CD14-positive monocyte (primary cell): ENCODE measurements at regions not wholly inside any gene's neighbourhood (a gene's known extent, or its start where the extent isn't known, plus 50 kb on each side); places are given as distances from the start of the nearest gene placed in this dataset.

Source experiments
- DNase-seq, 3 donors: peaks; one replicate each; pipeline ENCODE4 v3.0.0-alpha.2; 2011 to 2022
- H2AFZ ChIP-seq: 2 replicates; pipeline ENCODE4 v1.6.0; 2012; ENCODE audit warnings: mild to moderate bottlenecking, low read depth, low read length, inconsistent platforms; ENCODE audit not compliant: insufficient read depth, poor library complexity, severe bottlenecking
- H3K27ac ChIP-seq, 2 donors: 1 replicate in 1 of 2; 2 replicates in 1 of 2; pipeline ENCODE4 v1.5.1; 2012 to 2013; ENCODE audit warnings: low read length in 2 of 2, control low read depth in 1 of 2, inconsistent platforms in 1 of 2, low read depth in 1 of 2, mild to moderate bottlenecking in 1 of 2
- H3K27me3 ChIP-seq, 2 donors: one replicate each; pipeline versions ENCODE4 v1.6.0 to v1.6.1; 2011 to 2013; ENCODE audit warnings: low read length in 2 of 2; ENCODE audit not compliant: control insufficient read depth in 2 of 2, insufficient read depth in 2 of 2
- H3K36me3 ChIP-seq, 2 donors: replicated peaks in 1 of 2; 1 replicate in 1 of 2; 2 replicates in 1 of 2; pipeline versions ENCODE4 v1.5.1 to v1.6.1; 2012 to 2013; ENCODE audit warnings: low read length in 2 of 2, control low read depth in 1 of 2, inconsistent platforms in 1 of 2, mild to moderate bottlenecking in 1 of 2; ENCODE audit not compliant: insufficient read depth in 2 of 2, control insufficient read depth in 1 of 2
- H3K4me1 ChIP-seq, 2 donors: 1 replicate in 1 of 2; 2 replicates in 1 of 2; pipeline versions ENCODE4 v1.5.1 to v1.6.1; 2012 to 2013; ENCODE audit warnings: low read length in 2 of 2, control low read depth in 1 of 2, inconsistent platforms in 1 of 2, mild to moderate bottlenecking in 1 of 2, moderate library complexity in 1 of 2; ENCODE audit not compliant: insufficient read depth in 2 of 2, control insufficient read depth in 1 of 2
- H3K4me2 ChIP-seq: replicated peaks from 2 replicates; pipeline ENCODE3; 2012; ENCODE audit warnings: low read length, moderate library complexity, mild to moderate bottlenecking; ENCODE audit not compliant: poor library complexity, severe bottlenecking; ENCODE audit errors: extremely low read depth
- H3K4me3 ChIP-seq, 3 experiments: fragments of 200-600 bp in 1 of 3; sonication (generic) in 1 of 3; replicated peaks in 1 of 3; 1 replicate in 2 of 3; 2 replicates in 1 of 3; pipeline ENCODE4 v1.5.1; 2011 to 2013; ENCODE audit warnings: low read length in 3 of 3, mild to moderate bottlenecking in 3 of 3, control low read depth in 2 of 3, low read depth in 2 of 3, inconsistent platforms in 1 of 3, moderate library complexity in 1 of 3
- H3K79me2 ChIP-seq: 2 replicates; pipeline ENCODE4 v1.6.0; 2012; ENCODE audit warnings: mild to moderate bottlenecking, control low read depth, inconsistent platforms, low read length, moderate library complexity; ENCODE audit not compliant: insufficient read depth
- H3K9ac ChIP-seq: 2 replicates; pipeline ENCODE4 v1.6.0; 2017; ENCODE audit warnings: low read length, mild to moderate bottlenecking; ENCODE audit not compliant: insufficient read depth, poor library complexity, severe bottlenecking
- H3K9me3 ChIP-seq, 2 donors: replicated peaks in 1 of 2; 1 replicate in 1 of 2; 2 replicates in 1 of 2; pipeline versions ENCODE4 v1.5.1 to v1.6.1; 2012 to 2013; ENCODE audit warnings: low read length in 2 of 2, control low read depth in 1 of 2; ENCODE audit not compliant: control insufficient read depth in 1 of 2, insufficient read depth in 1 of 2
- H4K20me1 ChIP-seq: 2 replicates; pipeline ENCODE4 v1.6.0; 2012; ENCODE audit warnings: mild to moderate bottlenecking, low read length, control low read depth, moderate library complexity; ENCODE audit not compliant: insufficient read depth
- H3K27ac Mint-ChIP-seq, 7 donors: one replicate each; pipeline ENCODE4 v1.8.0; 2020; ENCODE audit warnings: mild to moderate bottlenecking in 7 of 7, mixed read lengths in 7 of 7, moderate library complexity in 6 of 7, inconsistent platforms in 2 of 7
- H3K27me3 Mint-ChIP-seq, 3 donors: one replicate each; pipeline ENCODE4 v1.8.0; 2021 to 2022; ENCODE audit warnings: low read depth in 3 of 3, mild to moderate bottlenecking in 3 of 3, mixed read lengths in 3 of 3, moderate library complexity in 3 of 3, inconsistent platforms in 1 of 3
- H3K36me3 Mint-ChIP-seq, 2 donors: one replicate each; pipeline ENCODE4 v1.8.0; 2020; ENCODE audit warnings: mixed read lengths in 2 of 2, inconsistent platforms in 1 of 2, mild to moderate bottlenecking in 1 of 2
- H3K4me1 Mint-ChIP-seq: one replicate; pipeline ENCODE4 v1.8.0; 2020; ENCODE audit warnings: mild to moderate bottlenecking, mixed read lengths
- H3K4me3 Mint-ChIP-seq, 2 donors: one replicate each; pipeline ENCODE4 v1.8.0; 2020; ENCODE audit warnings: mild to moderate bottlenecking in 2 of 2, mixed read lengths in 2 of 2, moderate library complexity in 1 of 2
- H3K9me3 Mint-ChIP-seq, 7 donors: one replicate each; pipeline ENCODE4 v1.8.0; 2020 to 2022; ENCODE audit warnings: mixed read lengths in 7 of 7, mild to moderate bottlenecking in 6 of 7, moderate library complexity in 6 of 7, inconsistent platforms in 2 of 7
- CTCF ChIP-seq: fragments of 200-600 bp; IDR thresholded peaks from one replicate; pipeline ENCODE4 v1.8.0; 2022; ENCODE audit warnings: antibody characterized with exemption, mild to moderate bottlenecking
- WGBS: methylation state at CpG from one replicate; pipeline ENCODE4 v1.1.5; 2013; ENCODE audit warnings: missing lambda C conversion rate; ENCODE audit not compliant: insufficient coverage; 5-methylcytosine and 5-hydroxymethylcytosine counted together
- intact Hi-C, 2 donors: fragments of 100-400 bp; cut with micrococcal nuclease; formaldehyde crosslinking; loops; one replicate each; pipeline versions ENCODE4 v1.15.0 to v1.15.1; 2023

- Mint-ChIP-seq H3K27me3 (peaks cover 0 to 7% (median 4%) of the 10 kb centered on the region in 3 donors), H3K4me1 (no peaks in the 10 kb centered on the region), H3K27ac (no peak overlapping the region), H3K36me3 (no peaks in the 10 kb centered on the region), H3K4me3 (no peak overlapping the region), H3K9me3 (peaks cover 0 to 2% (median 0%) of the 10 kb centered on the region in 7 donors)
- WGBS: no CpG with 5 or more reads among the region's 2 CpGs
- Histone ChIP-seq H3K79me2 (no peaks in the 10 kb centered on the region), H3K4me3 (no peak overlapping the region), H4K20me1 (no peaks in the 10 kb centered on the region), H3K9ac (no peak overlapping the region), H3K36me3 (no peaks in the 10 kb centered on the region), H3K27ac (no peak overlapping the region), H3K9me3 (no peaks in the 10 kb centered on the region), H3K4me1 (no peaks in the 10 kb centered on the region), H3K4me2 (no peak overlapping the region), H3K27me3 (no peaks in the 10 kb centered on the region), H2AFZ (no peak overlapping the region)
- DNase-seq: no peak
- TF ChIP-seq CTCF: no peak
- intact Hi-C loops: no loop called here
Observed at GRCh38 chrX:19198473-19198872, 76.2 kb upstream of the ADGRG2 start.

- Histone ChIP-seq H3K79me2 (no peaks in the 10 kb centered on the region), H3K9ac (no peak overlapping the region), H3K36me3 (no peaks in the 10 kb centered on the region), H3K27me3 (no peaks in the 10 kb centered on the region), H3K4me1 (no peaks in the 10 kb centered on the region), H3K9me3 (no peaks in the 10 kb centered on the region), H4K20me1 (no peaks in the 10 kb centered on the region), H3K4me2 (no peak overlapping the region), H3K4me3 (no peak overlapping the region), H2AFZ (no peak overlapping the region), H3K27ac (no peak overlapping the region)
- no peak overlapping the region for H3K27ac Mint-ChIP-seq
- H3K27me3 Mint-ChIP-seq: peaks cover 1 to 15% (median 2%) of the 10 kb centered on the region in 3 donors
- H3K4me3 Mint-ChIP-seq: no peak overlapping the region
- no peaks in the 10 kb centered on the region for H3K36me3 Mint-ChIP-seq
- no peak for TF ChIP-seq CTCF
- DNase-seq: no peak
- H3K9me3 Mint-ChIP-seq: peaks cover 0 to 2% (median 0%) of the 10 kb centered on the region in 7 donors
- WGBS: no CpG with 5 or more reads among the region's 1 CpG
- H3K4me1 Mint-ChIP-seq: no peaks in the 10 kb centered on the region
- intact Hi-C loops: no loop called here
Observed at GRCh38 chrX:19202171-19202570, 79.9 kb upstream of the ADGRG2 start.
